DOHH2 (cell line): ENCODE measurements at regions not wholly inside any gene's neighbourhood (a gene's known extent, or its start where the extent isn't known, plus 50 kb on each side); places are given as distances from the start of the nearest gene placed in this dataset.

Source experiments
- H3F3A ChIP-seq: fragments of 200-600 bp; sonication (generic), shearing (Covaris generic); 2 replicates; pipeline ENCODE4 v1.6.0; 2016; ENCODE audit warnings: antibody characterized with exemption, mild to moderate bottlenecking; ENCODE audit not compliant: control insufficient read depth, insufficient read depth
- H3K27ac ChIP-seq: fragments of 200-600 bp; sonication (generic); 2 replicates; pipeline ENCODE4 v1.5.1; 2014; ENCODE audit warnings: low read depth, mild to moderate bottlenecking, low read length, moderate library complexity
- H3K27me3 ChIP-seq: fragments of 200-600 bp; sonication (generic); 2 replicates; pipeline ENCODE4 v1.6.1; 2014; ENCODE audit warnings: mild to moderate bottlenecking, low read length, mixed read lengths; ENCODE audit not compliant: control insufficient read depth
- H3K36me3 ChIP-seq: fragments of 200-600 bp; sonication (generic); 2 replicates; pipeline ENCODE4 v1.6.1; 2014; ENCODE audit warnings: mild to moderate bottlenecking, low read length, moderate library complexity, mixed read lengths; ENCODE audit not compliant: control insufficient read depth
- H3K4me1 ChIP-seq: fragments of 200-600 bp; sonication (generic); 2 replicates; pipeline ENCODE4 v1.6.1; 2014; ENCODE audit warnings: mild to moderate bottlenecking, low read length, mixed read lengths; ENCODE audit not compliant: control insufficient read depth
- H3K4me2 ChIP-seq: fragments of 200-600 bp; sonication (generic); 2 replicates; pipeline ENCODE4 v1.6.0; 2014; ENCODE audit warnings: mild to moderate bottlenecking, low read length, moderate library complexity
- H3K4me3 ChIP-seq: fragments of 200-600 bp; sonication (generic); 2 replicates; pipeline ENCODE4 v1.5.1; 2014; ENCODE audit warnings: mild to moderate bottlenecking, low read length, mixed read lengths
- H3K79me2 ChIP-seq: fragments of 200-600 bp; sonication (generic); 2 replicates; pipeline ENCODE4 v1.6.1; 2014; ENCODE audit warnings: mild to moderate bottlenecking, low read length, mixed read lengths; ENCODE audit not compliant: control insufficient read depth
- H3K9me2 ChIP-seq: fragments of 200-600 bp; sonication (generic); replicated peaks from 2 replicates; pipeline ENCODE4 v1.6.1; 2014; ENCODE audit warnings: mild to moderate bottlenecking, low read length, mixed read lengths; ENCODE audit not compliant: control insufficient read depth
- H3K9me3 ChIP-seq: fragments of 200-600 bp; sonication (generic); 2 replicates; pipeline ENCODE4 v1.6.1; 2014; ENCODE audit warnings: antibody characterized with exemption, low read length, mixed read lengths; ENCODE audit not compliant: control insufficient read depth, insufficient read depth
- H4K20me1 ChIP-seq: fragments of 200-600 bp; sonication (generic); 2 replicates; pipeline ENCODE4 v1.6.0; 2014; ENCODE audit warnings: low read depth, mild to moderate bottlenecking, antibody characterized with exemption, low read length, moderate library complexity; ENCODE audit not compliant: control insufficient read depth, insufficient read depth
- CTCF ChIP-seq: fragments of 200-600 bp; sonication (generic); IDR thresholded peaks from one replicate; pipeline ENCODE4 v1.5.1; 2014; ENCODE audit warnings: antibody characterized with exemption, mild to moderate bottlenecking, low read depth, low read length; ENCODE audit not compliant: poor library complexity, severe bottlenecking
- EZH2phosphoT487 ChIP-seq: fragments of 200-600 bp; sonication (generic); IDR thresholded peaks from 2 replicates; pipeline ENCODE4 v1.6.1; 2017; ENCODE audit warnings: borderline replicate concordance, mild to moderate bottlenecking, antibody characterized with exemption, low read length, moderate library complexity, mixed read lengths

GRCh38 chr5:16253856-16254255 is 74.3 kb upstream of the MARCHF11 start:
- no peaks in the 10 kb centered on the region for H3K79me2 ChIP-seq
- H3K9me2 ChIP-seq = no peaks in the 10 kb centered on the region; the same call in 1 of the 2 replicates
- H3K27me3 ChIP-seq = no peaks in the 10 kb centered on the region
- H3K9me3 ChIP-seq = no peaks in the 10 kb centered on the region
- no peaks in the 10 kb centered on the region for H4K20me1 ChIP-seq
- H3K36me3 ChIP-seq = no peaks in the 10 kb centered on the region
- H3K4me2 ChIP-seq = no peak overlapping the region
- TF ChIP-seq CTCF (no peak), EZH2phosphoT487 (no peak)
- H3K4me3 ChIP-seq = no peak overlapping the region
- H3K27ac ChIP-seq = no peak overlapping the region
- H3K4me1 ChIP-seq = peaks cover 9% of the 10 kb centered on the region
- no peaks in the 10 kb centered on the region for H3F3A ChIP-seq

- Histone ChIP-seq H3K4me2 (no peak overlapping the region), H4K20me1 (no peaks in the 10 kb centered on the region), H3K4me3 (no peak overlapping the region), H3K79me2 (no peaks in the 10 kb centered on the region), H3K4me1 (no peaks in the 10 kb centered on the region; the same call in 1 of the 2 replicates), H3K9me3 (no peaks in the 10 kb centered on the region; the same call in 1 of the 2 replicates), H3K9me2 (no peaks in the 10 kb centered on the region), H3K27ac (no peak overlapping the region), H3K36me3 (no peaks in the 10 kb centered on the region), H3K27me3 (no peaks in the 10 kb centered on the region), H3F3A (no peaks in the 10 kb centered on the region)
- TF ChIP-seq CTCF (no peak), EZH2phosphoT487 (no peak)
These were observed 66.4 kb upstream of the MARCHF11 start for GRCh38 chr5:16245956-16246355.

- H3K4me3 ChIP-seq = no peak overlapping the region
- no peaks in the 10 kb centered on the region; the same call in 1 of the 2 replicates for H3K9me3 ChIP-seq
- H3K9me2 ChIP-seq = no peaks in the 10 kb centered on the region
- no peak overlapping the region for H3K27ac ChIP-seq
- no peaks in the 10 kb centered on the region for H4K20me1 ChIP-seq
- H3F3A ChIP-seq = no peaks in the 10 kb centered on the region
- H3K27me3 ChIP-seq = no peaks in the 10 kb centered on the region
- no peak overlapping the region for H3K4me2 ChIP-seq
- H3K4me1 ChIP-seq = no peaks in the 10 kb centered on the region; the same call in 1 of the 2 replicates
- TF ChIP-seq EZH2phosphoT487 (no peak), CTCF (no peak)
- H3K36me3 ChIP-seq = no peaks in the 10 kb centered on the region
- no peaks in the 10 kb centered on the region for H3K79me2 ChIP-seq
These were observed 65.7 kb upstream of the MARCHF11 start for GRCh38 chr5:16245249-16245648.

- Histone ChIP-seq H3K9me3 (no peaks in the 10 kb centered on the region; the same call in 1 of the 2 replicates), H3K4me3 (no peak overlapping the region), H3K9me2 (no peaks in the 10 kb centered on the region), H3K36me3 (no peaks in the 10 kb centered on the region), H3K79me2 (no peaks in the 10 kb centered on the region), H4K20me1 (no peaks in the 10 kb centered on the region), H3K27me3 (no peaks in the 10 kb centered on the region), H3K27ac (no peak overlapping the region), H3K4me2 (no peak overlapping the region), H3K4me1 (no peaks in the 10 kb centered on the region), H3F3A (no peaks in the 10 kb centered on the region)
- TF ChIP-seq EZH2phosphoT487 (no peak), CTCF (no peak)
These were observed 58.4 kb upstream of the MARCHF11 start for GRCh38 chr5:16238018-16238417.
